CD4-positive, CD25-positive, alpha-beta regulatory T cell (primary cell): ENCODE measurements at regions not wholly inside any gene's neighbourhood (a gene's known extent, or its start where the extent isn't known, plus 50 kb on each side); places are given as distances from the start of the nearest gene placed in this dataset.

Experiments
- ATAC-seq, 2 donors: fragments of 150-1000 bp; cut with Tn5 transposase; one replicate each; pipeline ENCODE4 v1.10.0; 2021; ENCODE audit warnings: low read depth in 2 of 2, moderate number of reproducible peaks in 2 of 2, moderate library complexity in 1 of 2
- DNase-seq, 3 donors: peaks; one replicate each; pipeline versions ENCODE4 v3.0.0 to v3.0.0-alpha.2; 2012 to 2022; ENCODE audit warnings: mixed read lengths in 1 of 3
- H3K27ac ChIP-seq: one replicate; pipeline ENCODE4 v1.7.0; 2013; ENCODE audit warnings: mild to moderate bottlenecking, low read length; ENCODE audit not compliant: insufficient read depth, poor library complexity, severe bottlenecking
- H3K27me3 ChIP-seq: one replicate; pipeline ENCODE4 v1.7.0; 2013; ENCODE audit warnings: low read length; ENCODE audit not compliant: control insufficient read depth, insufficient read depth
- H3K36me3 ChIP-seq: one replicate; pipeline ENCODE4 v1.7.0; 2013; ENCODE audit warnings: mild to moderate bottlenecking, low read length, moderate library complexity; ENCODE audit not compliant: control insufficient read depth, insufficient read depth
- H3K4me1 ChIP-seq: 2 replicates; pipeline ENCODE4 v1.7.0; 2013; ENCODE audit warnings: mild to moderate bottlenecking, low read length; ENCODE audit not compliant: insufficient read depth, control insufficient read depth, poor library complexity, severe bottlenecking
- H3K4me3 ChIP-seq: one replicate; pipeline ENCODE4 v1.7.0; 2013; ENCODE audit warnings: low read depth, mild to moderate bottlenecking, low read length, moderate library complexity
- H3K9me3 ChIP-seq, 2 experiments: 1 replicate in 1 of 2; 2 replicates in 1 of 2; pipeline ENCODE4 v1.7.0; 2013; ENCODE audit warnings: low read length in 2 of 2, mild to moderate bottlenecking in 1 of 2, moderate library complexity in 1 of 2; ENCODE audit not compliant: control insufficient read depth in 2 of 2
- H3K27ac Mint-ChIP-seq, 3 donors: one replicate each; pipeline ENCODE4 v1.8.0; 2020 to 2022; ENCODE audit warnings: mild to moderate bottlenecking in 3 of 3, mixed read lengths in 3 of 3, moderate library complexity in 2 of 3
- H3K27me3 Mint-ChIP-seq: one replicate; pipeline ENCODE4 v1.8.0; 2022; ENCODE audit warnings: mild to moderate bottlenecking, mixed read lengths
- H3K36me3 Mint-ChIP-seq: one replicate; pipeline ENCODE4 v1.8.0; 2020; ENCODE audit warnings: mixed read lengths
- H3K4me1 Mint-ChIP-seq, 4 donors: one replicate each; pipeline ENCODE4 v1.8.0; 2020 to 2022; ENCODE audit warnings: mixed read lengths in 4 of 4, mild to moderate bottlenecking in 1 of 4
- H3K4me3 Mint-ChIP-seq, 4 donors: one replicate each; pipeline ENCODE4 v1.8.0; 2020 to 2022; ENCODE audit warnings: mild to moderate bottlenecking in 4 of 4, mixed read lengths in 4 of 4, moderate library complexity in 3 of 4
- H3K9me3 Mint-ChIP-seq, 7 donors: one replicate each; pipeline ENCODE4 v1.8.0; 2020 to 2022; ENCODE audit warnings: mixed read lengths in 7 of 7, mild to moderate bottlenecking in 3 of 7, moderate library complexity in 2 of 7

GRCh38 chr18:987325-988186 is 82.9 kb downstream of the ADCYAP1 start:
- DNase-seq: no peak
- peaks cover 0 to 5% (median 1%) of the 10 kb centered on the region in 7 donors for H3K9me3 Mint-ChIP-seq
- no peaks in the 10 kb centered on the region for H3K36me3 ChIP-seq
- H3K36me3 Mint-ChIP-seq: no peaks in the 10 kb centered on the region
- H3K27ac Mint-ChIP-seq: no peak overlapping the region
- H3K4me3 Mint-ChIP-seq: no peak overlapping the region
- H3K9me3 ChIP-seq: no peaks in the 10 kb centered on the region
- H3K4me1 Mint-ChIP-seq: no peaks in the 10 kb centered on the region
- no peaks in the 10 kb centered on the region for H3K27me3 Mint-ChIP-seq
- H3K27me3 ChIP-seq: no peaks in the 10 kb centered on the region
- ATAC-seq: no peak
- no peak overlapping the region for H3K4me3 ChIP-seq
- H3K4me1 ChIP-seq: no peaks in the 10 kb centered on the region
- no peak overlapping the region for H3K27ac ChIP-seq

- ATAC-seq (no peak), DNase-seq (no peak)
- Mint-ChIP-seq H3K4me3 (no peak overlapping the region), H3K27me3 (no peaks in the 10 kb centered on the region), H3K27ac (no peak overlapping the region), H3K9me3 (peaks cover 0 to 5% (median 3%) of the 10 kb centered on the region in 7 donors), H3K4me1 (no peaks in the 10 kb centered on the region), H3K36me3 (no peaks in the 10 kb centered on the region)
- Histone ChIP-seq H3K36me3 (no peaks in the 10 kb centered on the region), H3K9me3 (no peaks in the 10 kb centered on the region), H3K27me3 (no peaks in the 10 kb centered on the region), H3K4me3 (no peak overlapping the region), H3K4me1 (no peaks in the 10 kb centered on the region), H3K27ac (no peak overlapping the region)
These were observed 84.8 kb downstream of the ADCYAP1 start for GRCh38 chr18:989425-989824.

- Mint-ChIP-seq H3K9me3 (peaks cover 0 to 6% (median 4%) of the 10 kb centered on the region in 7 donors), H3K4me3 (no peak overlapping the region), H3K27me3 (no peaks in the 10 kb centered on the region), H3K4me1 (no peaks in the 10 kb centered on the region), H3K36me3 (no peaks in the 10 kb centered on the region), H3K27ac (no peak overlapping the region)
- Histone ChIP-seq H3K36me3 (no peaks in the 10 kb centered on the region), H3K9me3 (no peaks in the 10 kb centered on the region), H3K4me1 (no peaks in the 10 kb centered on the region), H3K4me3 (no peak overlapping the region), H3K27ac (no peak overlapping the region), H3K27me3 (no peaks in the 10 kb centered on the region)
- DNase-seq: no peak
- ATAC-seq: no peak
These were observed 85.5 kb downstream of the ADCYAP1 start for GRCh38 chr18:990197-990596.

GRCh38 chr18:991441-991840 is 86.8 kb downstream of the ADCYAP1 start:
- no peak overlapping the region for H3K27ac ChIP-seq
- ATAC-seq (no peak), DNase-seq (no peak)
- Mint-ChIP-seq H3K4me1 (no peaks in the 10 kb centered on the region), H3K27ac (no peak overlapping the region), H3K36me3 (no peaks in the 10 kb centered on the region), H3K27me3 (no peaks in the 10 kb centered on the region), H3K4me3 (no peak overlapping the region), H3K9me3 (peaks cover 0 to 8% (median 4%) of the 10 kb centered on the region in 7 donors)
- no peaks in the 10 kb centered on the region for H3K4me1 ChIP-seq
- H3K4me3 ChIP-seq: no peak overlapping the region
- H3K27me3 ChIP-seq: no peaks in the 10 kb centered on the region
- H3K36me3 ChIP-seq: no peaks in the 10 kb centered on the region
- no peaks in the 10 kb centered on the region for H3K9me3 ChIP-seq

- Histone ChIP-seq H3K9me3 (no peaks in the 10 kb centered on the region), H3K4me3 (no peak overlapping the region), H3K4me1 (no peaks in the 10 kb centered on the region), H3K27me3 (no peaks in the 10 kb centered on the region), H3K27ac (no peak overlapping the region), H3K36me3 (no peaks in the 10 kb centered on the region)
- Mint-ChIP-seq H3K27me3 (no peaks in the 10 kb centered on the region), H3K27ac (no peak overlapping the region), H3K4me1 (no peaks in the 10 kb centered on the region), H3K36me3 (no peaks in the 10 kb centered on the region), H3K9me3 (peaks cover 0 to 10% (median 6%) of the 10 kb centered on the region in 7 donors), H3K4me3 (no peak overlapping the region)
- ATAC-seq (no peak), DNase-seq (no peak)
These were observed 88.9 kb downstream of the ADCYAP1 start for GRCh38 chr18:993560-993959.

GRCh38 chr18:995629-996028 is 91.0 kb downstream of the ADCYAP1 start:
- H3K36me3 ChIP-seq: no peaks in the 10 kb centered on the region
- H3K27me3 ChIP-seq: no peaks in the 10 kb centered on the region
- Mint-ChIP-seq H3K27ac (no peak overlapping the region), H3K36me3 (no peaks in the 10 kb centered on the region), H3K4me3 (no peak overlapping the region), H3K9me3 (peaks cover 0 to 8% (median 6%) of the 10 kb centered on the region in 7 donors), H3K27me3 (no peaks in the 10 kb centered on the region), H3K4me1 (no peaks in the 10 kb centered on the region)
- H3K9me3 ChIP-seq: no peaks in the 10 kb centered on the region
- H3K4me1 ChIP-seq: no peaks in the 10 kb centered on the region
- no peak overlapping the region for H3K27ac ChIP-seq
- DNase-seq (no peak), ATAC-seq (no peak)
- no peak overlapping the region for H3K4me3 ChIP-seq

- Mint-ChIP-seq H3K9me3 (peaks cover 0 to 11% (median 6%) of the 10 kb centered on the region in 7 donors), H3K4me1 (no peaks in the 10 kb centered on the region), H3K27me3 (no peaks in the 10 kb centered on the region), H3K27ac (no peak overlapping the region), H3K4me3 (no peak overlapping the region), H3K36me3 (no peaks in the 10 kb centered on the region)
- H3K4me3 ChIP-seq: no peak overlapping the region
- no peaks in the 10 kb centered on the region for H3K9me3 ChIP-seq
- ATAC-seq: no peak
- no peaks in the 10 kb centered on the region for H3K27me3 ChIP-seq
- no peaks in the 10 kb centered on the region for H3K36me3 ChIP-seq
- no peak overlapping the region for H3K27ac ChIP-seq
- DNase-seq: no peak
- H3K4me1 ChIP-seq: no peaks in the 10 kb centered on the region
These were observed 92.8 kb downstream of the ADCYAP1 start for GRCh38 chr18:997499-997898.

- no peaks in the 10 kb centered on the region for H3K27me3 ChIP-seq
- no peaks in the 10 kb centered on the region for H3K4me1 ChIP-seq
- H3K27ac ChIP-seq: no peak overlapping the region
- no peaks in the 10 kb centered on the region for H3K4me1 Mint-ChIP-seq
- H3K27me3 Mint-ChIP-seq: no peaks in the 10 kb centered on the region
- ATAC-seq (no peak), DNase-seq (no peak)
- H3K9me3 Mint-ChIP-seq: peaks cover 0 to 16% (median 7%) of the 10 kb centered on the region in 7 donors
- H3K36me3 Mint-ChIP-seq: no peaks in the 10 kb centered on the region
- no peaks in the 10 kb centered on the region for H3K9me3 ChIP-seq
- H3K4me3 Mint-ChIP-seq: no peak overlapping the region
- H3K4me3 ChIP-seq: no peak overlapping the region
- no peak overlapping the region for H3K27ac Mint-ChIP-seq
- no peaks in the 10 kb centered on the region for H3K36me3 ChIP-seq
These were observed 94.3 kb downstream of the ADCYAP1 start for GRCh38 chr18:998936-999335.
